Right ventricle myocardium superior (tissue), 1 donor: ENCODE measurements at regions not wholly inside any gene's neighbourhood (a gene's known extent, or its start where the extent isn't known, plus 50 kb on each side); places are given as distances from the start of the nearest gene placed in this dataset.

Experiments used
- ATAC-seq: fragments of 200-7000 bp; cut with Tn5 transposase; one replicate; pipeline ENCODE4 v1.9.1; 2020; ENCODE audit warnings: mild to moderate bottlenecking; ENCODE audit not compliant: poor library complexity
- DNase-seq: peaks from one replicate; pipeline ENCODE4 v3.0.0-alpha.2; 2020
- intact Hi-C: fragments of 100-400 bp; cut with DNase I; formaldehyde crosslinking; loops from one replicate; pipeline ENCODE4 v1.11.2; 2022
- donor health status: DM: no; HTN: yes; CAD: no; lungs with severe emphysema.

GRCh38 chr4:95606739-95607138, 58.0 kb upstream of the UNC5C start:
- DNase-seq (no peak), ATAC-seq (no peak)
- intact Hi-C loops, result no loop called here

GRCh38 chr4:95603393-95603792, 54.6 kb upstream of the UNC5C start:
- ATAC-seq (no peak), DNase-seq (no peak)
- intact Hi-C loops, result no loop called here

DNA sequence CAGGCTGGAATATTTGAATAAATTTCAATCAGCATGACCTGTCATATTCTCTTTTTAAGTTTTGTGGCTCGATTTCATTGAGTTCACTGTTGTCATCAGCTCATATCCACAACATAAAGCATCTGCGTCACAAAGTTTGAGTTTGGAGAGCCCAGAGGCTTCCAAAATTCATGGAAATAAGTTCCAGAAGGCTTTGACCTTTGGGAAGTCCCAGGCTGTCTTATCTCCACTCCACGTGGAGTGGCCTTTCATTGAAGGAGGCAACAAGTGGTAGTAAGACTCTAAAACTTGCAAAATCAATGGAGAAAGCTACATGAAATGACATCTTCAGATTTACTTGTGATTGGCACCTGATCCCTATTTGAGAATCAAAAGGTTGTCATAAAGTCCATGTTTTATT, 54.1 kb upstream of the UNC5C start:
- DNase-seq, result no peak
- intact Hi-C loops, result no loop called here
- ATAC-seq, result no peak

DNA sequence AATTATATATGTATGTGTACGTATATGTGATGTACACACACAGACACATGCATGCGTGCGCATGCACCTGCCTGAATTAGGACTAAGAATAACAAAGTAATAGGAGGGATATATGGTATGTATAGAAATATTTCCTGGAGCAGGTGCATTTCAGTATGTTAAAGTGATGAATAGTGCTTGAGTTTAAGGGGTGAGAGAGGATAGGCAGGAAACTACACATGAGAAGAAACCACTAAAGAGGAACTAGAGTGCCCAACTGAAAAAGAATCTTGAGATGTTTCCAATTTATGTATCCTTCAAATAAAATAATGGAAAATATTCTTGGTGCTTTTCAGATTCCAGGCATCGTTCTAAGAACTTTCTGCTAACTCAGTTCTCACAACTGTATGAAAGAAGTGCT, 52.6 kb upstream of the UNC5C start:
- ATAC-seq, result no peak
- no peak for DNase-seq
- intact Hi-C loops, result no loop called here

DNA sequence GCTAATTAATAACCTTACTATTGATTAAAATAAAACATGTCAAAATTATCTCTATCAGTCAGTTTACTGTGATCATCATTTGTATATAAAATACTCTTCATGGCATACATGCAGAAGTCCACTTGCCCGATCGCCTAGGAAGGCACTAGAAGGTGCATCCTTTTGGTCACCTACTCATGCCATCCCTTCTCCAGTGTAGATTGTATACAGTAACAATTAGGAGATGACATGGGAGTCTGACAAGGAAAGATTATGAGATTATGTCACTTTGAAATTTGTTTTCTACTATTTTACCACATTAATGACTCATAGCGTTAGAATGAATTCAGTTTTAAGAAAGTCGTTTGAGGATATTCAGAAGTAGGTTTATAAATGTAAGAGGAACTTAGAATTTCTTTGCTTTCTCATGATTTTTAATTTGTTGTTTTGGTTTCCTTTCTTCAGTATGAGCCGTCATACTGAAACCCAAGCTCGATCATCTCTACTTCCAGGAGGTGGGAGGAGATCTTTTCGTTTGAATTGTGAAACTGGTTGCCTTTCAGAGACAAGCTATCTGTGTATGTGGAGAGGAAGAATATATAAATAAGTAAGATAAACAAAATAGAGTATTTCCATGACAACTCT, 51.1 kb upstream of the UNC5C start:
- no peak for ATAC-seq
- intact Hi-C loops, result no loop called here
- no peak for DNase-seq
